SU-DHL-6 (cell line): ENCODE measurements at regions not wholly inside any gene's neighbourhood (a gene's known extent, or its start where the extent isn't known, plus 50 kb on each side); places are given as distances from the start of the nearest gene placed in this dataset.

Source experiments
- CTCF ChIP-seq: fragments of 200-600 bp; sonication (generic); IDR thresholded peaks from one replicate; pipeline ENCODE4 v1.5.1; 2017; ENCODE audit warnings: antibody characterized with exemption, mild to moderate bottlenecking, low read length, moderate library complexity; ENCODE audit not compliant: insufficient read depth, poor library complexity, severe bottlenecking
- EZH2phosphoT487 ChIP-seq: fragments of 200-600 bp; sonication (generic), shearing (Covaris generic); conservative IDR thresholded peaks from 2 replicates; pipeline ENCODE4 v1.6.1; 2018; ENCODE audit warnings: mild to moderate bottlenecking, antibody characterized with exemption, low read length, moderate library complexity, mixed read lengths

GRCh38 chr16:85395207-85395912, 217.8 kb upstream of the GSE1 start:
- no peak for TF ChIP-seq CTCF
- no peak for TF ChIP-seq EZH2phosphoT487
